Suprapubic skin (tissue), 4 donors: ENCODE measurements at regions not wholly inside any gene's neighbourhood (a gene's known extent, or its start where the extent isn't known, plus 50 kb on each side); places are given as distances from the start of the nearest gene placed in this dataset.

Experiments
- DNase-seq, 2 donors: peaks; one replicate each; pipeline ENCODE4 v3.0.0-alpha.2; 2019; ENCODE audit warnings: low spot score in 2 of 2
- H3K27ac ChIP-seq: fragments of 200-600 bp; sonication (generic); one replicate; pipeline ENCODE4 v1.5.1; 2019
- H3K27me3 ChIP-seq: fragments of 200-600 bp; sonication (generic); one replicate; pipeline ENCODE4 v1.5.1; 2019
- H3K36me3 ChIP-seq: fragments of 200-600 bp; sonication (generic); one replicate; pipeline ENCODE4 v1.5.1; 2019
- H3K4me1 ChIP-seq: fragments of 200-600 bp; sonication (generic); one replicate; pipeline ENCODE4 v1.5.1; 2019
- H3K4me3 ChIP-seq: fragments of 200-600 bp; sonication (generic); one replicate; pipeline ENCODE4 v1.5.1; 2019; ENCODE audit warnings: mild to moderate bottlenecking
- H3K9me3 ChIP-seq: fragments of 200-600 bp; sonication (generic); one replicate; pipeline ENCODE4 v1.5.1; 2019
- EP300 ChIP-seq: sonication (generic); formaldehyde crosslinking; IDR thresholded peaks from one replicate; pipeline ENCODE4 v1.6.1; 2017; ENCODE audit warnings: antibody characterized with exemption
- POLR2A ChIP-seq, 2 donors: fragments of 450-650 bp; IDR thresholded peaks; one replicate each; pipeline ENCODE4 v1.6.1; 2017; ENCODE audit warnings: antibody characterized with exemption in 2 of 2, mild to moderate bottlenecking in 2 of 2, moderate library complexity in 2 of 2
- POLR2AphosphoS5 ChIP-seq, 3 donors: sonication (generic); formaldehyde crosslinking; IDR thresholded peaks; one replicate each; pipeline ENCODE4 v1.6.1; 2017; ENCODE audit warnings: antibody characterized with exemption in 3 of 3
- WGBS: methylation state at CpG from one replicate; pipeline ENCODE4 v1.1.5; 2018; 5-methylcytosine and 5-hydroxymethylcytosine counted together
- TF ChIP-seq, protein P1 (sequence below), 2 donors: fragments of 200-600 bp in 1 of 2; fragments of 450-650 bp in 1 of 2; sonication (generic) in 1 of 2; IDR thresholded peaks; one replicate each; pipeline ENCODE4 v1.5.1; 2016 to 2019; ENCODE audit warnings: antibody characterized with exemption in 2 of 2, mild to moderate bottlenecking in 1 of 2, moderate library complexity in 1 of 2

DNA sequence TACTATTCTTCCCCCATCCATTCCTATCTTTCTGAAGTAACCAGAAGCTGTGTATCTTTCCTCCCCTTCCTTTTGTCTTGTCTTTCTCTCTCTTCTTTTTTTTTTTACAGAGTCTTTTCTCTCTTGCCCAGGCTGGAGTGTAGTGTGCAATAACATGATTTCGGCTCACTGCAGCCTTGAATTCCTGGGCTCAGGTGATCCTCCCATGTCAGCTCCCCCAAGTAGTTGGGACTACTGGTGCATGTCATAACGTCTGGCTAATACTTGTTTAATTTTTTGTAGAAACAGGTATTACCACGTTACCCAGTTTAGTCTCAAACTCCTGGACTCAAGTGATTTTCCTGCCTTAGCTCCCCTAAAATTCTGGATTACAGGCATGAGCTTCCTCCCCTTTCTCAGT, 86.5 kb downstream of the IGLL5 start:
- H3K9me3 ChIP-seq = no peaks in the 10 kb centered on the region
- H3K27ac ChIP-seq = no peak overlapping the region
- no peak for DNase-seq
- 38% methylated on average over 3 of the region's 3 CpGs for WGBS
- no peaks in the 10 kb centered on the region for H3K4me1 ChIP-seq
- no peak for TF ChIP-seq POLR2A (IDR thresholded peaks at IDR 0.05)
- no peak for TF ChIP-seq POLR2AphosphoS5 (IDR thresholded peaks at IDR 0.05)
- TF ChIP-seq EP300 = no peak
- TF ChIP-seq, protein P1, sequence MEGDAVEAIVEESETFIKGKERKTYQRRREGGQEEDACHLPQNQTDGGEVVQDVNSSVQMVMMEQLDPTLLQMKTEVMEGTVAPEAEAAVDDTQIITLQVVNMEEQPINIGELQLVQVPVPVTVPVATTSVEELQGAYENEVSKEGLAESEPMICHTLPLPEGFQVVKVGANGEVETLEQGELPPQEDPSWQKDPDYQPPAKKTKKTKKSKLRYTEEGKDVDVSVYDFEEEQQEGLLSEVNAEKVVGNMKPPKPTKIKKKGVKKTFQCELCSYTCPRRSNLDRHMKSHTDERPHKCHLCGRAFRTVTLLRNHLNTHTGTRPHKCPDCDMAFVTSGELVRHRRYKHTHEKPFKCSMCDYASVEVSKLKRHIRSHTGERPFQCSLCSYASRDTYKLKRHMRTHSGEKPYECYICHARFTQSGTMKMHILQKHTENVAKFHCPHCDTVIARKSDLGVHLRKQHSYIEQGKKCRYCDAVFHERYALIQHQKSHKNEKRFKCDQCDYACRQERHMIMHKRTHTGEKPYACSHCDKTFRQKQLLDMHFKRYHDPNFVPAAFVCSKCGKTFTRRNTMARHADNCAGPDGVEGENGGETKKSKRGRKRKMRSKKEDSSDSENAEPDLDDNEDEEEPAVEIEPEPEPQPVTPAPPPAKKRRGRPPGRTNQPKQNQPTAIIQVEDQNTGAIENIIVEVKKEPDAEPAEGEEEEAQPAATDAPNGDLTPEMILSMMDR (IDR thresholded peaks at IDR 0.05) = no peak
- H3K36me3 ChIP-seq = no peaks in the 10 kb centered on the region
- no peak overlapping the region for H3K4me3 ChIP-seq
- H3K27me3 ChIP-seq = peaks cover 16% of the 10 kb centered on the region

DNA sequence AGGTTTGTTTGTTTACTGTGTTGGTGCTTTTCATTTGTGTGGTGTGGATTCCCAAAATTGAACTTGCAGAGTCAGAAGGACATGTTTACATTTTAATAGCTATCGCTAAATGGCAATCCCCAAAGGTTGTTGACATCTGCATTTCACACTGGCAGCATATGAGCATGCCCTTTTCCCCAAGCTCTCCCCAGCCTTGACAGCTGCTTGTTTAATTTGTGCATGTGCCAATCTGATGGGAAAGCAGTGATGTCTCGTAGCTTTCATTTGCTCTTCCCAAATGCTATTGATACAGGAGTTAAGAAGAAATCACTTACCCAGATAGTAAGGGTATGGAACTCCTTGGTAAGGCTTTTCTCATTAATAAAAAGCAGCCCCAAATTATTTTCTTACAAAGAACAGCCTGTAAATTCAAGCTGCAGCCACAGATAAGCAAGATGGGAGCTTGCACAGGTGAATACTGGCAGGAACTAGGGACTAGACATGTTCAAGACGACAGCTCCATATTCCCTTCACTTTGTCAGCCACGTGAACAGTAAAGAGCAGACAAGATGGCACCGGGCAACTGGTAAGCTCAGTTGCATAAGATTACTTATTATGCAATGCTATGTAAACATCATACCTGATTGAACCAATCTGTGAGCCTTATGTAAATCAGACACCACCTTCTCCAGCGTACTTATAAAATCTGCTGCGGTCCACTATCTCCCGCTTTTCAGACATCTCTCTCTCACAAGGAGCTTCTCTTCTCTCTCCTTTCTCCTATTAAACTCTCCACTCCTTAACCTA, 87.4 kb downstream of the IGLL5 start:
- no peak for TF ChIP-seq POLR2A (IDR thresholded peaks at IDR 0.05)
- TF ChIP-seq EP300 = no peak
- TF ChIP-seq, protein P1 (IDR thresholded peaks at IDR 0.05) = no peak
- TF ChIP-seq POLR2AphosphoS5 (IDR thresholded peaks at IDR 0.05) = no peak

DNA sequence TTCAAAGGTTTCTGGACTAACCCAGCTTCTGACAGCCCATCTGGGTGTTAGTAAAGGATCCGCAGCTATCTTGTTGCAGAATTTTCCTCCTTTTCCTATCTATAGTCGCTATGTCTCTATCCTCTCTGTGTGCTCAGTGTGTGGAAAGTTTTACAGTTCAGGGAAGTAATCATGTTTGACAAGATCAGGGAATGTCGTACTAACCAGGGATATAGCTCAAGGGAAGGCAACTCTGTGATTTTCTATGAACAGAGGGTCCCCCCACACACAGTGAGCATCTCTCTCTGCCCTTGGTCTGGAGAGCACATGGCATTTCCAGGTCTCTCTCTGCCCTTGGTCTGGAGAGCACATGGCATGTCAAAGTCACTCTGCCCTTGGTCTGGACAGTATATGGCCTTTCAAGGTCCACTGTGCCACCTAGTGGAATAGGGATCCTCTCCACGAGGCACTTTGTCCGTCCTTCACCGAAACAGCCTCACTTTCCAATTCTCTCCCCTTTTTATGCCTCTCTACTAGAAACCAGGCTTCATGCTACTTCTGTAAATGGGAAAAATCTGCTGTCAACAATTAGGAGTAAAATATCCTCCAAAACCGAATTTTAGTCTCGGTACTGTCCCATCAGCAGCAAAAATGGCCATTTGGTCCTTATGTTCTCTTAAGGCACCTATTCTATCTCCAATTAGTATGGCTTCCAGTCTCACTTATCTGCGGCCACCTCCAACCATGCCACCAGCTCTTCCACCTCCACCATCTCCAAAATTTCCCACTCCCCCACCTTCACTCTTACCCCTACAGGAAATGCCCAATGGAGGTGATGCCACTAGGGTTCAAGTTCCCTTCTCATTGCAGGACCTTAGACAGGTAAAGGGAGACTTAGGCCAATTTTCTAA, 88.7 kb downstream of the IGLL5 start:
- H3K36me3 ChIP-seq = no peaks in the 10 kb centered on the region
- TF ChIP-seq POLR2A (IDR thresholded peaks at IDR 0.05) (no peak), EP300 (no peak), POLR2AphosphoS5 (IDR thresholded peaks at IDR 0.05) (no peak)
- TF ChIP-seq, protein P1 (IDR thresholded peaks at IDR 0.05) = no peak
- H3K4me3 ChIP-seq = no peak overlapping the region
- WGBS = 76% methylated on average over 9 of the region's 9 CpGs
- no peak for DNase-seq
- no peaks in the 10 kb centered on the region for H3K9me3 ChIP-seq
- H3K27ac ChIP-seq = no peak overlapping the region
- H3K4me1 ChIP-seq = no peaks in the 10 kb centered on the region
- peaks cover 15% of the 10 kb centered on the region for H3K27me3 ChIP-seq

More for the DNA sequence above, 87.4 kb downstream of the IGLL5 start:
- no peak for DNase-seq
- Histone ChIP-seq H3K9me3 (no peaks in the 10 kb centered on the region), H3K27ac (no peak overlapping the region), H3K4me1 (no peaks in the 10 kb centered on the region), H3K36me3 (no peaks in the 10 kb centered on the region), H3K4me3 (no peak overlapping the region), H3K27me3 (peaks cover 15% of the 10 kb centered on the region)
- 66% methylated on average over 8 of the region's 8 CpGs for WGBS

DNA sequence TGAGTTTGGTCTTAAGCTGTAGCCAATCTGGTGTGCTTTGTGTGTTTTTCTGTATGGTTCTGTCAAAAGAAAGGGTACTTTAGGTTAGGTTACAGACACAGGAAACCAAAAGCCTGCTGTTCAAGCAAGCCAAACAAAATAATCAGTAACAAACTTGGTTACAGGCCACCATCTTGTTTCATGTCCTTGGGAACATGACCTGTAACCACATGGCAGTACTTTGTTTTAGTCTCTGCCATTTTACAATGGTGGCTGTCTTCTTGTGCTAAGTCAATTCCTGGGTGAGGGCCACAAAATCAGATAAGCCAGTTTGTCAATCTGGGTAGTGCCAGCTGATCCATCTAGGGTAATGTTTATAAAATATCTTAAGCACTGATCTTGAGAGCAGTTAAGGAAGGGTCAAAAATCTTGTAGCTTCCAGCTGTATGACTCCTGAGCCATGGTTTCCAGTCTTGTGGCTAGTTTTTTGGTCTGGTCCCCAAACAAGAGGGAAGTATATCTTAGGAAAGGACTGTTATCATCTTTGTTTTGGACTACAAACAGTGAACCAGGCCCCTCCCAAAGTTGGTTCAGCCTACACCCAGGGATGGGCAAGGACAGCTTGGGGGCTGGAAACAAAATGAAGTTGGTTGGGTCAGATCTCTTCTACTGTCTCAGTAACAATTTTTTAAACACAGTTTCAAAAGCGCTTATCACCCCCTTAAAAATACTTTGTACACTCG, 90.0 kb downstream of the IGLL5 start:
- 87% methylated on average over 2 of the region's 2 CpGs for WGBS
- Histone ChIP-seq H3K27me3 (peaks cover 15% of the 10 kb centered on the region), H3K36me3 (no peaks in the 10 kb centered on the region), H3K9me3 (no peaks in the 10 kb centered on the region), H3K4me1 (no peaks in the 10 kb centered on the region), H3K4me3 (no peak overlapping the region), H3K27ac (no peak overlapping the region)
- TF ChIP-seq, protein P1 (IDR thresholded peaks at IDR 0.05) = no peak
- no peak for TF ChIP-seq POLR2AphosphoS5 (IDR thresholded peaks at IDR 0.05)
- no peak for TF ChIP-seq POLR2A (IDR thresholded peaks at IDR 0.05)
- TF ChIP-seq EP300 = no peak
- no peak for DNase-seq
